ENCODE measurements at regions not wholly inside any gene's neighbourhood (a gene's known extent, or its start where the extent isn't known, plus 50 kb on each side); places are given as distances from the start of the nearest gene placed in this dataset.

- H3K36me3 ChIP-seq (ENCODE audit: control insufficient read depth, insufficient read depth, low read length): no peaks in the 10 kb centered on the region
- H3K4me3 ChIP-seq (ENCODE audit: low read depth, low read length): no peak overlapping the region
- no peak for TF ChIP-seq CTCF (IDR thresholded peaks at IDR 0.05; ENCODE audit: insufficient read depth, low read length, poor library complexity, severe bottlenecking)
- DNase-seq (ENCODE audit: low read depth): no peak
- H3K27me3 ChIP-seq (ENCODE audit: control insufficient read depth, insufficient read depth, low read length): no peaks in the 10 kb centered on the region
Measured at GRCh38 chr4:155610143-155610542, 56.5 kb upstream of the GUCY1A1 start.

GRCh38 chr4:155609455-155610059, 57.1 kb upstream of the GUCY1A1 start:
- TF ChIP-seq CTCF (IDR thresholded peaks at IDR 0.05; ENCODE audit: insufficient read depth, low read length, poor library complexity, severe bottlenecking): no peak
- no peak for DNase-seq (ENCODE audit: low read depth)
- Histone ChIP-seq H3K36me3 (ENCODE audit: control insufficient read depth, insufficient read depth, low read length) (no peaks in the 10 kb centered on the region), H3K27me3 (ENCODE audit: control insufficient read depth, insufficient read depth, low read length) (no peaks in the 10 kb centered on the region), H3K4me3 (ENCODE audit: low read depth, low read length) (no peak overlapping the region)

GRCh38 chr4:155608225-155608885, 58.3 kb upstream of the GUCY1A1 start:
- no peaks in the 10 kb centered on the region for H3K27me3 ChIP-seq (ENCODE audit: control insufficient read depth, insufficient read depth, low read length)
- no peaks in the 10 kb centered on the region for H3K36me3 ChIP-seq (ENCODE audit: control insufficient read depth, insufficient read depth, low read length)
- DNase-seq (ENCODE audit: low read depth): peak; percentile 18
- H3K4me3 ChIP-seq (ENCODE audit: low read depth, low read length): no peak overlapping the region
- TF ChIP-seq CTCF (IDR thresholded peaks at IDR 0.05; ENCODE audit: insufficient read depth, low read length, poor library complexity, severe bottlenecking): no peak

- Histone ChIP-seq H3K4me3 (ENCODE audit: low read depth, low read length) (no peak overlapping the region), H3K27me3 (ENCODE audit: control insufficient read depth, insufficient read depth, low read length) (no peaks in the 10 kb centered on the region)
- no peak for TF ChIP-seq CTCF (IDR thresholded peaks at IDR 0.05; ENCODE audit: insufficient read depth, low read length, poor library complexity, severe bottlenecking)
Measured at GRCh38 chr4:155607481-155607880, 59.2 kb upstream of the GUCY1A1 start.

GRCh38 chr4:155604718-155605626, 61.7 kb upstream of the GUCY1A1 start:
- TF ChIP-seq CTCF (IDR thresholded peaks at IDR 0.05; ENCODE audit: insufficient read depth, low read length, poor library complexity, severe bottlenecking): no peak
- peak; percentile 55 for DNase-seq (ENCODE audit: low read depth)
- H3K27me3 ChIP-seq (ENCODE audit: control insufficient read depth, insufficient read depth, low read length): no peaks in the 10 kb centered on the region
- no peak overlapping the region for H3K4me3 ChIP-seq (ENCODE audit: low read depth, low read length)
- H3K36me3 ChIP-seq (ENCODE audit: control insufficient read depth, insufficient read depth, low read length): no peaks in the 10 kb centered on the region

More at GRCh38 chr4:155607481-155607880, 59.2 kb upstream of the GUCY1A1 start:
- H3K36me3 ChIP-seq (ENCODE audit: control insufficient read depth, insufficient read depth, low read length): no peaks in the 10 kb centered on the region
- no peak for DNase-seq (ENCODE audit: low read depth)

All from kidney epithelial cell (primary cell).